ENCODE measurements at regions not wholly inside any gene's neighbourhood (a gene's known extent, or its start where the extent isn't known, plus 50 kb on each side); places are given as distances from the start of the nearest gene placed in this dataset.
A peak's percentile ranks its signal among the peaks of the same experiment; 100 is the strongest.

GRCh38 chr6:71481011-71481410 is 192.4 kb downstream of the OGFRL1 start:
- DNase-seq (ENCODE audit: low read depth): peak; percentile 8

- peak; percentile 22 for DNase-seq (ENCODE audit: low read depth)
Measured at GRCh38 chr6:71481801-71482200, 193.2 kb downstream of the OGFRL1 start.

GRCh38 chr6:71482742-71483141 is 194.1 kb downstream of the OGFRL1 start:
- peak; percentile 45 for DNase-seq (ENCODE audit: low read depth)

GRCh38 chr6:71486461-71486860 is 197.8 kb downstream of the OGFRL1 start:
- peak; percentile 73 for DNase-seq (ENCODE audit: low read depth)

GRCh38 chr6:71488186-71488585 is 199.6 kb downstream of the OGFRL1 start:
- DNase-seq (ENCODE audit: low read depth): no peak

GRCh38 chr6:71489736-71490135 is 201.1 kb downstream of the OGFRL1 start:
- DNase-seq (ENCODE audit: low read depth): peak; percentile 96

GRCh38 chr6:71490876-71491275 is 202.3 kb downstream of the OGFRL1 start:
- DNase-seq (ENCODE audit: low read depth): no peak

GRCh38 chr6:71491844-71492243 is 203.2 kb downstream of the OGFRL1 start:
- DNase-seq (ENCODE audit: low read depth): no peak

GRCh38 chr6:71492668-71493067 is 204.1 kb downstream of the OGFRL1 start:
- no peak for DNase-seq (ENCODE audit: low read depth)

GRCh38 chr6:71496018-71496721 is 207.6 kb downstream of the OGFRL1 start:
- peak; percentile 60 for DNase-seq (ENCODE audit: low read depth)

GRCh38 chr6:71496722-71497033 is 208.1 kb downstream of the OGFRL1 start:
- no peak for DNase-seq (ENCODE audit: low read depth)

GRCh38 chr6:71498638-71499037 is 210.0 kb downstream of the OGFRL1 start:
- no peak for DNase-seq (ENCODE audit: low read depth)

GRCh38 chr6:71499667-71500066 is 211.1 kb downstream of the OGFRL1 start:
- DNase-seq (ENCODE audit: low read depth): peak; percentile 63

GRCh38 chr6:71502168-71502567 is 213.6 kb downstream of the OGFRL1 start:
- DNase-seq (ENCODE audit: low read depth): no peak

GRCh38 chr6:71502956-71503355 is 214.3 kb downstream of the OGFRL1 start:
- no peak for DNase-seq (ENCODE audit: low read depth)

GRCh38 chr6:71507183-71507582 is 218.6 kb downstream of the OGFRL1 start:
- no peak for DNase-seq (ENCODE audit: low read depth)

GRCh38 chr6:71509191-71510005 is 220.8 kb downstream of the OGFRL1 start:
- no peak for DNase-seq (ENCODE audit: low read depth)

GRCh38 chr6:71510057-71510713 is 221.6 kb downstream of the OGFRL1 start:
- peak; percentile 84 for DNase-seq (ENCODE audit: low read depth)

- no peak for DNase-seq (ENCODE audit: low read depth)
Measured at GRCh38 chr6:71510856-71511255, 222.2 kb downstream of the OGFRL1 start.

- DNase-seq (ENCODE audit: low read depth): no peak
Measured at GRCh38 chr6:71512256-71512655, 223.6 kb downstream of the OGFRL1 start.

- DNase-seq (ENCODE audit: low read depth): no peak
Measured at GRCh38 chr6:71513036-71513435, 224.4 kb downstream of the OGFRL1 start.

GRCh38 chr6:71523548-71523947 is 234.9 kb downstream of the OGFRL1 start:
- no peak for DNase-seq (ENCODE audit: low read depth)

- DNase-seq (ENCODE audit: low read depth): no peak
Measured at GRCh38 chr6:71524201-71524600, 235.6 kb downstream of the OGFRL1 start.
